GM12873 (cell line): ENCODE measurements at regions not wholly inside any gene's neighbourhood (a gene's known extent, or its start where the extent isn't known, plus 50 kb on each side); places are given as distances from the start of the nearest gene placed in this dataset.

Experiments
- CTCF ChIP-seq: IDR thresholded peaks from 2 replicates; pipeline ENCODE4 v1.5.1; 2012; ENCODE audit warnings: low read depth, mild to moderate bottlenecking, moderate library complexity, low read length, control low read depth; ENCODE audit not compliant: insufficient read depth; ENCODE audit errors: missing control alignments

- TF ChIP-seq CTCF: no peak
Measured at GRCh38 chrX:13499736-13500135, 69.7 kb upstream of the EGFL6 start.

- no peak for TF ChIP-seq CTCF
Measured at GRCh38 chrX:13498238-13498637, 71.2 kb upstream of the EGFL6 start.

GRCh38 chrX:13495232-13495631, 74.2 kb upstream of the EGFL6 start:
- TF ChIP-seq CTCF: no peak

DNA sequence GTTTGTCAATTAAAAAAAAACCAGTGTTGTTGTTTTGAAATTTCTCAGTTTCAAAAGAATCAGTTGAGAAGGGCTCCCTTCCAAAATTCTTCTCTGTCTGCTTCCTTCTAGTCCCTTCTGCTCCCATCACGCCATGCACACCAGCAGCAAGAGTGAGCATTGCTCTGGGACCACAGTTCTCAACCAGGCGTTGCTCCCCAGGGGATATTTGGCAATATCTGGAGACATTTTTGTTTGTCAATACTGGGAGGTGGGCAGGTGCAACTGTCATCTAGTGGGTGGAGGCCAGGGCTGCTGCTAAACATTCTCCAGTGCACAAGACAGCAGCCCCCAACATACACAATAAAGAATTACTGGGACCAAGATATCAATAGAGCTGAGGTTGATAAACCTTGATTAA, 74.8 kb upstream of the EGFL6 start:
- TF ChIP-seq CTCF: no peak

- TF ChIP-seq CTCF: no peak
Measured at GRCh38 chrX:13493659-13494058, 75.7 kb upstream of the EGFL6 start.

GRCh38 chrX:13492286-13492685, 77.1 kb upstream of the EGFL6 start:
- TF ChIP-seq CTCF: no peak

DNA sequence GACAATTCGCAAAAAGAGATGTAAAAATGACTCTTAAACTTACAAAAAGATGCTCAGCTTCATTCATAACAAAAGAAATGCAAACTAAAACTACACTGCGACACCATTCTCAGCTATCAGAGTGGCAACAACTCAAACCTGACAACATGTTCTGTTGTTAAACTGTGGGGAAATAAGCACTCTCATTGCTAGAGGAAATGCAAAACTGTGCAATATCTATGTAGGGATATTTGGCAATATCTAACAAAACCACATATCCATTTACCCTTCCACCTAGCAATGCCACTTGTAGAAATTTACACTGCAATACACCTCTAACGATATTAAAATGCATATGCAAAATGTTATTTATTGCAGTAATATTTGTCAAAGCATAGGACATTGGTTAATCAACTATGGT, 78.3 kb upstream of the EGFL6 start:
- no peak for TF ChIP-seq CTCF

- TF ChIP-seq CTCF: no peak
Measured at GRCh38 chrX:13489454-13489853, 79.9 kb upstream of the EGFL6 start.
